ENCODE measurements at regions not wholly inside any gene's neighbourhood (a gene's known extent, or its start where the extent isn't known, plus 50 kb on each side); places are given as distances from the start of the nearest gene placed in this dataset.

DNA sequence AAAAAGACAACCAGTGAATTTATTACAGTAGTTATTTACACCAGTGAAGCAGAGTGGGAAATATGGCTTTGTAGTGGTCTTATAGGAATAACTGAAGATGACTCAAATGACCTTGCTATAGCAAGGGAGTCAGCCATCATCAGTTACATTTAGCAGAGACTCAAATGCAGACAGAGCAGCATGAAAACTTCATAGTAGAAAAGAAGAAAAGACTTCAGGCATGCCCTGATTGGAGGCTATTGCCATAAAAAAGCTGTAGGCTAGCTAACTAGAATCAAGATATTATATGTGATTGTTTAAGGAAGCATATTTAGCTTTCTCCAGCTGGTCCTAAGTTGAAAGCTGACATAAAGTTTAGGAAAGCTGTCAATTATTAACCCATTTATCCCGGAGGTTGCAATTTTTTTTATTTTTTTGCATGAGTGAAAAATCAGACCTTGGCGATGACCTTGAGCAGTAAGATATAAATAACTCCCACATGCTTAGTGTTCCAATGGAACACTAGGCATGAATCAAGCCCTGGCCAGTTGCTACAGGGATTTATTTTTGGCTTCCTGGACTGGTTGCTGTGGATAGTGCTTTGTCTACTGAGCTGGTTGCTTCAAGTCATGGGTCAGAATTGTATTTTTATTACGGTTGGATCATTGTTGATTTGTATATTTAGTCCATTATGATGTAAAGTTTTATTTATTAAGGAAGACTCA is 675.6 kb upstream of the VRK2 start:
- intact Hi-C loops (cut with micrococcal nuclease; ENCODE audit: unreplicated experiment), result no loop called here
- TF ChIP-seq ZFP90 (CRISPR knock-in tag; IDR thresholded peaks at IDR 0.05; ENCODE audit: borderline replicate concordance) (no peak), EEA1 (CRISPR knock-in tag; IDR thresholded peaks at IDR 0.05; ENCODE audit: borderline replicate concordance) (no peak), RXRA (CRISPR knock-in tag; IDR thresholded peaks at IDR 0.05) (no peak), ZNF605 (CRISPR knock-in tag; IDR thresholded peaks at IDR 0.05) (no peak), MED8 (CRISPR knock-in tag; IDR thresholded peaks at IDR 0.05; ENCODE audit: insufficient replicate concordance) (no peak), ZNF468 (CRISPR knock-in tag; IDR thresholded peaks at IDR 0.05) (no peak), JARID2 (CRISPR knock-in tag; IDR thresholded peaks at IDR 0.05; ENCODE audit: insufficient replicate concordance) (no peak), ZNF263 (CRISPR knock-in tag; IDR thresholded peaks at IDR 0.05) (no peak), ZNF180 (CRISPR knock-in tag; IDR thresholded peaks at IDR 0.05; ENCODE audit: borderline replicate concordance, low read depth) (no peak), ZNF530 (CRISPR knock-in tag; IDR thresholded peaks at IDR 0.05; ENCODE audit: low read depth) (no peak), KLF16 (CRISPR knock-in tag; IDR thresholded peaks at IDR 0.05) (no peak)
- TF ChIP-seq, protein P1, sequence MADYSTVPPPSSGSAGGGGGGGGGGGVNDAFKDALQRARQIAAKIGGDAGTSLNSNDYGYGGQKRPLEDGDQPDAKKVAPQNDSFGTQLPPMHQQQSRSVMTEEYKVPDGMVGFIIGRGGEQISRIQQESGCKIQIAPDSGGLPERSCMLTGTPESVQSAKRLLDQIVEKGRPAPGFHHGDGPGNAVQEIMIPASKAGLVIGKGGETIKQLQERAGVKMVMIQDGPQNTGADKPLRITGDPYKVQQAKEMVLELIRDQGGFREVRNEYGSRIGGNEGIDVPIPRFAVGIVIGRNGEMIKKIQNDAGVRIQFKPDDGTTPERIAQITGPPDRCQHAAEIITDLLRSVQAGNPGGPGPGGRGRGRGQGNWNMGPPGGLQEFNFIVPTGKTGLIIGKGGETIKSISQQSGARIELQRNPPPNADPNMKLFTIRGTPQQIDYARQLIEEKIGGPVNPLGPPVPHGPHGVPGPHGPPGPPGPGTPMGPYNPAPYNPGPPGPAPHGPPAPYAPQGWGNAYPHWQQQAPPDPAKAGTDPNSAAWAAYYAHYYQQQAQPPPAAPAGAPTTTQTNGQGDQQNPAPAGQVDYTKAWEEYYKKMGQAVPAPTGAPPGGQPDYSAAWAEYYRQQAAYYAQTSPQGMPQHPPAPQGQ (CRISPR knock-in tag; IDR thresholded peaks at IDR 0.05; ENCODE audit: borderline replicate concordance), result no peak
- no peak overlapping the region for H3K4me3 ChIP-seq (replicated peaks in 1 of 3; ENCODE audit: insufficient read depth in 1 of 3, low read depth in 2 of 3, low read length in 3 of 3)

More for the DNA sequence above, 675.6 kb upstream of the VRK2 start:
- H2AFZ ChIP-seq (ENCODE audit: low read length), result no peak overlapping the region
- BruUV-seq (replicated peaks), result no TSS peak
- FAIRE-seq, result no peak
- H3K9me3 ChIP-seq (ENCODE audit: low read length), result peaks cover 15% of the 10 kb centered on the region
- POLR2A ChIA-PET, result no interaction called here
- H3K27ac ChIP-seq (ENCODE audit: extremely low read length, insufficient read depth, low read length), result no peak overlapping the region
- no peaks in the 10 kb centered on the region for H3K36me3 ChIP-seq (replicated peaks in 1 of 2; ENCODE audit: control insufficient read depth in 1 of 2, insufficient read depth in 2 of 2, low read length in 2 of 2)
- CTCF ChIA-PET (ENCODE audit: low intra/inter-chr PET ratio, low total read pairs), result no interaction called here
- H3K79me2 ChIP-seq (ENCODE audit: insufficient read depth, low read length), result no peaks in the 10 kb centered on the region
- no peaks in the 10 kb centered on the region for H4K20me1 ChIP-seq (ENCODE audit: insufficient read depth, low read length)
- in situ Hi-C loops (cut with HindIII; ENCODE audit: extremely low pct_ligation_motif_present, low pct_unique_long_range_greater_than_20kb), result loop anchor here (10.0 kb wide), 1 partner anchor 124 kb away; no protein-coding TSS in a partner anchor
- DNase-seq (ENCODE audit: low spot score), result no peak
- no peaks in the 10 kb centered on the region for H3K4me1 ChIP-seq (ENCODE audit: insufficient read depth, low read length)
- H3K9ac ChIP-seq (ENCODE audit: insufficient read depth, low read depth, low read length), result no peak overlapping the region
- no peaks in the 10 kb centered on the region for H3K27me3 ChIP-seq (ENCODE audit: control insufficient read depth in 1 of 2, insufficient read depth in 2 of 2, low read length in 2 of 2)
- 19% methylated on average over 3 of the region's 3 CpGs for WGBS (ENCODE audit: low lambda C conversion rate)
- H3K4me2 ChIP-seq (ENCODE audit: low read depth, low read length), result no peak overlapping the region
- ATAC-seq, result no peak
